ENCODE measurements at regions not wholly inside any gene's neighbourhood (a gene's known extent, or its start where the extent isn't known, plus 50 kb on each side); places are given as distances from the start of the nearest gene placed in this dataset.
"Not testable (repeated sequence)": the region's sequence is repeated elsewhere in the genome, so short reads cannot be mapped to it uniquely, and the experiment has no call there.

- DNase-seq (ENCODE audit: low read depth): no peak
- H3K4me3 ChIP-seq (ENCODE audit: low read depth, low read length): no peak overlapping the region
- no peak for TF ChIP-seq CTCF (IDR thresholded peaks at IDR 0.05; ENCODE audit: low read depth, low read length, missing control alignments)
These were observed 106.9 kb upstream of the FAM3C start for GRCh38 chr7:121503039-121503438.

GRCh38 chr7:121501566-121501965 lies 105.5 kb upstream of the FAM3C start:
- no peak for DNase-seq (ENCODE audit: low read depth)
- TF ChIP-seq CTCF (IDR thresholded peaks at IDR 0.05; ENCODE audit: low read depth, low read length, missing control alignments): no peak
- no peak overlapping the region for H3K4me3 ChIP-seq (ENCODE audit: low read depth, low read length)

GRCh38 chr7:121500360-121501058 lies 104.4 kb upstream of the FAM3C start:
- no peak for TF ChIP-seq CTCF (IDR thresholded peaks at IDR 0.05; ENCODE audit: low read depth, low read length, missing control alignments)
- H3K4me3 ChIP-seq (ENCODE audit: low read depth, low read length): no peak overlapping the region
- DNase-seq (ENCODE audit: low read depth): no peak

GRCh38 chr7:121499624-121500023 lies 103.5 kb upstream of the FAM3C start:
- H3K4me3 ChIP-seq (ENCODE audit: low read depth, low read length): no peak overlapping the region
- DNase-seq (ENCODE audit: low read depth): no peak
- no peak for TF ChIP-seq CTCF (IDR thresholded peaks at IDR 0.05; ENCODE audit: low read depth, low read length, missing control alignments)

GRCh38 chr7:121498816-121499215 lies 102.7 kb upstream of the FAM3C start:
- H3K4me3 ChIP-seq (ENCODE audit: low read depth, low read length): no peak overlapping the region
- TF ChIP-seq CTCF (IDR thresholded peaks at IDR 0.05; ENCODE audit: low read depth, low read length, missing control alignments): no peak
- DNase-seq (ENCODE audit: low read depth): no peak

GRCh38 chr7:121497545-121497944 lies 101.4 kb upstream of the FAM3C start:
- not testable (repeated sequence) for H3K4me3 ChIP-seq (ENCODE audit: low read depth, low read length); DNase-seq (ENCODE audit: low read depth)

GRCh38 chr7:121494516-121494915 lies 98.4 kb upstream of the FAM3C start:
- no peak overlapping the region for H3K4me3 ChIP-seq (ENCODE audit: low read depth, low read length)
- no peak for TF ChIP-seq CTCF (IDR thresholded peaks at IDR 0.05; ENCODE audit: low read depth, low read length, missing control alignments)
- no peak for DNase-seq (ENCODE audit: low read depth)

Data from GM12864 (cell line).